OCI-LY7 (cell line): ENCODE measurements at regions not wholly inside any gene's neighbourhood (a gene's known extent, or its start where the extent isn't known, plus 50 kb on each side); places are given as distances from the start of the nearest gene placed in this dataset.

ENCODE experiments used
- BruUV-seq: library from RNA; stranded (reverse); fragments of 400-500 nt; replicated peaks from 2 replicates; lab custom pipeline; 2021; lab: Mats Ljungman, UMichigan
- CTCF ChIA-PET: fragments of 300-600 bp; sonication (Branson Sonifier 250); formaldehyde crosslinking; loops from one replicate; lab custom pipeline; 2022; ENCODE audit warnings: antibody characterized with exemption; ENCODE audit not compliant: unreplicated experiment; lab: Charles Lee
- POLR2A ChIA-PET: fragments of 300-600 bp; sonication (Branson Sonifier 250); formaldehyde crosslinking; loops from one replicate; lab custom pipeline; 2022; ENCODE audit warnings: antibody characterized with exemption; lab: Charles Lee
- DNase-seq: peaks from one replicate; pipeline ENCODE4 v3.0.0-alpha.2; 2015; ENCODE audit warnings: low spot score
- H2AFZ ChIP-seq: fragments of 200-600 bp; sonication (generic), shearing (Covaris generic); 2 replicates; pipeline ENCODE4 v1.6.1; 2014; ENCODE audit warnings: mild to moderate bottlenecking, antibody characterized with exemption, low read length, moderate library complexity
- H3K27ac ChIP-seq: fragments of 200-600 bp; sonication (generic); 2 replicates; pipeline ENCODE4 v1.5.1; 2014; ENCODE audit warnings: mixed run types, low read depth, mild to moderate bottlenecking, moderate library complexity, low read length, inconsistent platforms; ENCODE audit not compliant: poor library complexity, severe bottlenecking
- H3K36me3 ChIP-seq: fragments of 200-600 bp; sonication (generic); 2 replicates; pipeline ENCODE4 v1.6.1; 2014; ENCODE audit warnings: mild to moderate bottlenecking, antibody characterized with exemption, low read length, moderate library complexity, mixed read lengths; ENCODE audit not compliant: insufficient read depth
- H3K4me1 ChIP-seq: fragments of 200-600 bp; sonication (generic); 2 replicates; pipeline ENCODE4 v1.5.1; 2014; ENCODE audit warnings: mild to moderate bottlenecking, low read length; ENCODE audit not compliant: insufficient read depth, poor library complexity, severe bottlenecking
- H3K4me2 ChIP-seq: fragments of 200-600 bp; sonication (generic); 2 replicates; pipeline ENCODE4 v1.6.1; 2014; ENCODE audit warnings: mild to moderate bottlenecking, low read length
- H3K4me3 ChIP-seq: fragments of 200-600 bp; sonication (generic); 2 replicates; pipeline ENCODE4 v1.5.1; 2014; ENCODE audit warnings: mild to moderate bottlenecking, low read depth, low read length; ENCODE audit not compliant: poor library complexity, severe bottlenecking
- H3K79me2 ChIP-seq: fragments of 200-600 bp; sonication (generic); 2 replicates; pipeline ENCODE4 v1.6.1; 2016; ENCODE audit warnings: low read depth, mild to moderate bottlenecking, low read length, moderate library complexity, mixed read lengths; ENCODE audit not compliant: insufficient read depth
- H3K9me2 ChIP-seq: fragments of 200-600 bp; sonication (generic); 2 replicates; pipeline ENCODE4 v1.6.1; 2016; ENCODE audit warnings: mild to moderate bottlenecking, low read length, mixed read lengths; ENCODE audit not compliant: insufficient read depth
- H3K9me3 ChIP-seq: fragments of 200-600 bp; sonication (generic); 2 replicates; pipeline ENCODE4 v1.6.1; 2014; ENCODE audit warnings: mild to moderate bottlenecking, mixed run types, low read length, mixed read lengths
- H4K20me1 ChIP-seq: fragments of 200-600 bp; sonication (generic); 2 replicates; pipeline ENCODE4 v1.6.1; 2014; ENCODE audit warnings: mild to moderate bottlenecking, antibody characterized with exemption, low read length, moderate library complexity, mixed read lengths; ENCODE audit not compliant: insufficient read depth
- CTCF ChIP-seq: fragments of 200-600 bp; sonication (generic); conservative IDR thresholded peaks from 2 replicates; pipeline ENCODE4 v1.5.1; 2014; ENCODE audit warnings: mild to moderate bottlenecking, antibody characterized with exemption, low read length, moderate library complexity, mixed read lengths
- EZH2phosphoT487 ChIP-seq: fragments of 200-600 bp; sonication (generic); IDR thresholded peaks from 2 replicates; pipeline ENCODE4 v1.6.1; 2018; ENCODE audit warnings: low read depth, borderline replicate concordance, mild to moderate bottlenecking, mixed run types, antibody characterized with exemption, low read length, moderate library complexity, mixed read lengths
- intact Hi-C: fragments of 100-400 bp; cut with micrococcal nuclease; formaldehyde crosslinking; loops from one replicate; pipeline ENCODE4 v1.10.0; 2022; ENCODE audit not compliant: unreplicated experiment

- H3K9me2 ChIP-seq, result no peaks in the 10 kb centered on the region
- DNase-seq, result no peak
- no peaks in the 10 kb centered on the region for H3K36me3 ChIP-seq
- no peak overlapping the region for H3K27ac ChIP-seq
- TF ChIP-seq EZH2phosphoT487, result no peak
- no peak for TF ChIP-seq CTCF
- H3K9me3 ChIP-seq, result no peaks in the 10 kb centered on the region
- no peak overlapping the region for H2AFZ ChIP-seq
- H3K79me2 ChIP-seq, result no peaks in the 10 kb centered on the region
- no TSS peak for BruUV-seq
- H3K4me3 ChIP-seq, result no peak overlapping the region
- ChIA-PET CTCF (no interaction called here), POLR2A (interaction anchor here (0.6 to 1.2 kb wide), 5 partner anchors 25 to 831 kb away, joined by 3 to 5 read pairs (median 3); no protein-coding TSS in a partner anchor)
- H3K4me2 ChIP-seq, result no peak overlapping the region
- no peaks in the 10 kb centered on the region for H3K4me1 ChIP-seq
- H4K20me1 ChIP-seq, result no peaks in the 10 kb centered on the region
- intact Hi-C loops, result no loop called here
Measured at GRCh38 chr18:22822841-22823508, 110.2 kb upstream of the RBBP8 start.

- H3K9me3 ChIP-seq, result no peaks in the 10 kb centered on the region
- no peaks in the 10 kb centered on the region for H3K79me2 ChIP-seq
- no peaks in the 10 kb centered on the region for H3K9me2 ChIP-seq
- H3K4me3 ChIP-seq, result no peak overlapping the region
- ChIA-PET CTCF (no interaction called here), POLR2A (no interaction called here)
- H2AFZ ChIP-seq, result no peak overlapping the region
- H3K4me1 ChIP-seq, result peaks cover 4% of the 10 kb centered on the region
- DNase-seq, result no peak
- TF ChIP-seq CTCF (no peak), EZH2phosphoT487 (no peak)
- no peak overlapping the region for H3K27ac ChIP-seq
- intact Hi-C loops, result no loop called here
- no TSS peak for BruUV-seq
- H3K4me2 ChIP-seq, result no peak overlapping the region
- no peaks in the 10 kb centered on the region for H3K36me3 ChIP-seq
- H4K20me1 ChIP-seq, result no peaks in the 10 kb centered on the region
Measured at GRCh38 chr18:22826726-22827125, 106.4 kb upstream of the RBBP8 start.

- BruUV-seq, result no TSS peak
- H3K36me3 ChIP-seq, result no peaks in the 10 kb centered on the region
- no peaks in the 10 kb centered on the region for H3K79me2 ChIP-seq
- no peaks in the 10 kb centered on the region for H3K9me2 ChIP-seq
- CTCF ChIA-PET, result no interaction called here
- H3K4me3 ChIP-seq, result no peak overlapping the region
- POLR2A ChIA-PET, result no interaction called here
- no peak overlapping the region for H3K27ac ChIP-seq
- peaks cover 4% of the 10 kb centered on the region for H3K4me1 ChIP-seq
- no peak overlapping the region for H3K4me2 ChIP-seq
- no peak for DNase-seq
- intact Hi-C loops, result no loop called here
- no peaks in the 10 kb centered on the region for H4K20me1 ChIP-seq
- TF ChIP-seq CTCF (no peak), EZH2phosphoT487 (no peak)
- H2AFZ ChIP-seq, result no peak overlapping the region
- H3K9me3 ChIP-seq, result no peaks in the 10 kb centered on the region
Measured at GRCh38 chr18:22827216-22827615, 105.9 kb upstream of the RBBP8 start.
